Keratinocyte (primary cell): ENCODE measurements at regions not wholly inside any gene's neighbourhood (a gene's known extent, or its start where the extent isn't known, plus 50 kb on each side); places are given as distances from the start of the nearest gene placed in this dataset.
"Not testable (repeated sequence)": the region's sequence is repeated elsewhere in the genome, so short reads cannot be mapped to it uniquely, and the experiment has no call there.

Experiments used
- DNase-seq: peaks from one replicate; pipeline ENCODE4 v3.0.0-alpha.2; 2011; ENCODE audit warnings: low read depth, missing footprints, low spot score
- FAIRE-seq: peaks from 2 replicates; lab custom pipeline; 2011; peaks lifted over from hg19 to GRCh38; lab: Jason Lieb, UNC
- H2AFZ ChIP-seq: 2 replicates; pipeline ENCODE4 v1.6.0; 2012; ENCODE audit warnings: low read length, control low read depth, inconsistent platforms; ENCODE audit not compliant: control insufficient read depth
- H3K27ac ChIP-seq: 2 replicates; pipeline ENCODE4 v1.5.1; 2011; ENCODE audit warnings: low read length; ENCODE audit not compliant: control insufficient read depth, insufficient read depth
- H3K27me3 ChIP-seq: 3 replicates; pipeline ENCODE4 v1.6.0; 2011; ENCODE audit warnings: low read length; ENCODE audit not compliant: control insufficient read depth, insufficient read depth; ENCODE audit errors: extremely low read depth
- H3K36me3 ChIP-seq, 2 experiments: 2 replicates in 1 of 2; 3 replicates in 1 of 2; pipeline ENCODE4 v1.5.1; 2011; ENCODE audit warnings: low read length in 2 of 2, mild to moderate bottlenecking in 1 of 2; ENCODE audit not compliant: control insufficient read depth in 2 of 2, insufficient read depth in 2 of 2; ENCODE audit errors: extremely low read depth in 1 of 2
- H3K4me1 ChIP-seq: 3 replicates; pipeline ENCODE4 v1.5.1; 2011; ENCODE audit warnings: low read length; ENCODE audit not compliant: control insufficient read depth, insufficient read depth; ENCODE audit errors: extremely low read depth
- H3K4me2 ChIP-seq: 3 replicates; pipeline ENCODE4 v1.6.0; 2011; ENCODE audit warnings: low read depth, low read length; ENCODE audit not compliant: control insufficient read depth, insufficient read depth; ENCODE audit errors: extremely low read depth
- H3K4me3 ChIP-seq, 3 experiments: fragments of 200-600 bp in 1 of 3; sonication (generic) in 1 of 3; 2 replicates in 2 of 3; 3 replicates in 1 of 3; pipeline ENCODE4 v1.5.1; 2011 to 2016; ENCODE audit warnings: low read length in 3 of 3, mild to moderate bottlenecking in 3 of 3, control low read depth in 2 of 3, inconsistent platforms in 1 of 3, low read depth in 1 of 3, mixed read lengths in 1 of 3, mixed run types in 1 of 3, moderate library complexity in 1 of 3; ENCODE audit not compliant: control insufficient read depth in 2 of 3, insufficient read depth in 2 of 3; ENCODE audit errors: extremely low read depth in 1 of 3
- H3K79me2 ChIP-seq: 2 replicates; pipeline ENCODE4 v1.6.0; 2012; ENCODE audit warnings: low read length; ENCODE audit not compliant: control insufficient read depth, insufficient read depth
- H3K9ac ChIP-seq: 3 replicates; pipeline ENCODE4 v1.6.0; 2011; ENCODE audit warnings: low read length; ENCODE audit not compliant: control insufficient read depth, insufficient read depth; ENCODE audit errors: extremely low read depth
- H3K9me1 ChIP-seq: 3 replicates; pipeline ENCODE4 v1.6.0; 2011; ENCODE audit warnings: low read length; ENCODE audit not compliant: control insufficient read depth, insufficient read depth; ENCODE audit errors: extremely low read depth
- H3K9me3 ChIP-seq: 2 replicates; pipeline ENCODE4 v1.5.1; 2012; ENCODE audit warnings: low read depth, low read length; ENCODE audit not compliant: control insufficient read depth
- H4K20me1 ChIP-seq: 3 replicates; pipeline ENCODE4 v1.6.0; 2011; ENCODE audit warnings: low read length; ENCODE audit not compliant: control insufficient read depth, insufficient read depth; ENCODE audit errors: extremely low read depth
- EZH2 ChIP-seq: IDR thresholded peaks from one replicate; pipeline ENCODE4 v1.6.1; 2012; ENCODE audit warnings: inconsistent platforms, mild to moderate bottlenecking, low read length, moderate library complexity
- dilution Hi-C: fragments of 300-500 bp; cut with MboI; formaldehyde crosslinking; loops from one replicate; pipeline ENCODE4 v1.7.0; 2020; ENCODE audit warnings: low sequenced_read_pairs; ENCODE audit not compliant: extremely low pct_ligation_motif_present
- TF ChIP-seq, protein P1 (sequence below), 3 experiments: IDR thresholded peaks in 1 of 3; conservative IDR thresholded peaks in 1 of 3; optimal IDR thresholded peaks in 1 of 3; 2 replicates in 2 of 3; 3 replicates in 1 of 3; pipeline versions ENCODE3 to v1.5.1; 2011; ENCODE audit warnings: low read length in 3 of 3, mild to moderate bottlenecking in 3 of 3, moderate library complexity in 2 of 3, control low read depth in 1 of 3, inconsistent platforms in 1 of 3; ENCODE audit not compliant: insufficient read depth in 2 of 3; ENCODE audit errors: extremely low read depth in 1 of 3

DNA sequence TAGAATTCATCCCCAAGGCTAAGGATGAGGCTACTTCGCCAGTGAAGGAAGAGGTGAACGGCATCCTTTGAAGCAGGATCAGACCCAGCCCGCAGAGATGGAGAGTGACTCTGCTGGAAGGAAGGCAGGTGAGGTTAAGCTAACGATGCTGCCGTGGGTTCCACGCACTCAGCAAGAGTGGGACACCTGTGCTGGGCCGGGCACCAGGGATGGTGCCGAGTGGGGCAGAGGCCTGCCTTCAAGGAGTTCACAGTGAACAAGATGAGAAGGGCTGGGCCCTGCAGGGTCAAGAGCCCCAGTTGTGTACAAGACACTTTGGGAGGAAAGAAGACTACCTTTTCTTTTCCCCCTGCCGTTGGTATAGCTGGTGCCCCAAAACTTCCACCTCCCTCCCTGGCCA, 606.6 kb downstream of the LIG4 start:
- Histone ChIP-seq H3K4me3 (no peak overlapping the region), H2AFZ (no peak overlapping the region), H3K9me3 (no peaks in the 10 kb centered on the region), H3K27ac (no peak overlapping the region), H3K27me3 (no peaks in the 10 kb centered on the region), H3K79me2 (no peaks in the 10 kb centered on the region), H4K20me1 (no peaks in the 10 kb centered on the region), H3K4me1 (no peaks in the 10 kb centered on the region), H3K9ac (no peak overlapping the region), H3K36me3 (peaks cover 0 to 1% of the 10 kb centered on the region in 2 experiments), H3K9me1 (no peaks in the 10 kb centered on the region), H3K4me2 (no peak overlapping the region)
- no peak for FAIRE-seq
- TF ChIP-seq, protein P1, sequence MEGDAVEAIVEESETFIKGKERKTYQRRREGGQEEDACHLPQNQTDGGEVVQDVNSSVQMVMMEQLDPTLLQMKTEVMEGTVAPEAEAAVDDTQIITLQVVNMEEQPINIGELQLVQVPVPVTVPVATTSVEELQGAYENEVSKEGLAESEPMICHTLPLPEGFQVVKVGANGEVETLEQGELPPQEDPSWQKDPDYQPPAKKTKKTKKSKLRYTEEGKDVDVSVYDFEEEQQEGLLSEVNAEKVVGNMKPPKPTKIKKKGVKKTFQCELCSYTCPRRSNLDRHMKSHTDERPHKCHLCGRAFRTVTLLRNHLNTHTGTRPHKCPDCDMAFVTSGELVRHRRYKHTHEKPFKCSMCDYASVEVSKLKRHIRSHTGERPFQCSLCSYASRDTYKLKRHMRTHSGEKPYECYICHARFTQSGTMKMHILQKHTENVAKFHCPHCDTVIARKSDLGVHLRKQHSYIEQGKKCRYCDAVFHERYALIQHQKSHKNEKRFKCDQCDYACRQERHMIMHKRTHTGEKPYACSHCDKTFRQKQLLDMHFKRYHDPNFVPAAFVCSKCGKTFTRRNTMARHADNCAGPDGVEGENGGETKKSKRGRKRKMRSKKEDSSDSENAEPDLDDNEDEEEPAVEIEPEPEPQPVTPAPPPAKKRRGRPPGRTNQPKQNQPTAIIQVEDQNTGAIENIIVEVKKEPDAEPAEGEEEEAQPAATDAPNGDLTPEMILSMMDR (optimal IDR thresholded peaks at IDR 0.05 in 1 of 3, IDR thresholded peaks at IDR 0.05 in 1 of 3, conservative IDR thresholded peaks at IDR 0.05 in 1 of 3; ENCODE audit: extremely low read depth in 1 of 3, insufficient read depth in 2 of 3, low read length in 3 of 3), result no peak
- no peak for TF ChIP-seq EZH2
- dilution Hi-C loops, result no loop called here
- no peak for DNase-seq

DNA sequence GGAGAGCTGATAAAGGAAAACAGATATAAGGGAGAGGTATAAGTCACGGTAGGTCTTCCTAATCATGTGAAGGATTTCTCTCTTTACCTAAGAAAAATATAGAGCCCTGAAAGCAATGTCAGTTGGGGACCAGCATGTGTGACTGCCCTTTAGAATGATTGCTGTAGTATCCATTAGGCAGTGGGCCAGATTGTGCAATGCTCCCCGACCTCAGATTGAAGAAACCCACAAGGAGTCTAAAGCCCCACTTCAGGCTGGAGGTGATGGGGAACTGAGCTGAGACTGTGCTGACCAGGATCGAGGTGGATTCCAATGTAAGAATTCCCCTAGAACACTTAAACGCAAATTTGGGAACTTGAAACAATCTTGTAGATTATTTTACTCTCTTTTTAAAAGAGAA, 614.4 kb downstream of the LIG4 start:
- H3K9me1 ChIP-seq, result no peaks in the 10 kb centered on the region
- FAIRE-seq (no peak), DNase-seq (no peak)
- H3K9ac ChIP-seq, result no peak overlapping the region
- H2AFZ ChIP-seq, result no peak overlapping the region
- no peaks in the 10 kb centered on the region for H4K20me1 ChIP-seq
- H3K9me3 ChIP-seq, result no peaks in the 10 kb centered on the region
- H3K79me2 ChIP-seq, result no peaks in the 10 kb centered on the region
- H3K4me1 ChIP-seq, result no peaks in the 10 kb centered on the region
- no peaks in the 10 kb centered on the region for H3K27me3 ChIP-seq
- TF ChIP-seq, protein P1 (optimal IDR thresholded peaks at IDR 0.05 in 1 of 3, IDR thresholded peaks at IDR 0.05 in 1 of 3, conservative IDR thresholded peaks at IDR 0.05 in 1 of 3; ENCODE audit: extremely low read depth in 1 of 3, insufficient read depth in 2 of 3, low read length in 3 of 3), result no peak
- no peak for TF ChIP-seq EZH2
- no peak overlapping the region for H3K4me2 ChIP-seq
- no peak overlapping the region for H3K4me3 ChIP-seq
- H3K27ac ChIP-seq, result no peak overlapping the region
- H3K36me3 ChIP-seq, result no peaks in the 10 kb centered on the region
- dilution Hi-C loops, result no loop called here

DNA sequence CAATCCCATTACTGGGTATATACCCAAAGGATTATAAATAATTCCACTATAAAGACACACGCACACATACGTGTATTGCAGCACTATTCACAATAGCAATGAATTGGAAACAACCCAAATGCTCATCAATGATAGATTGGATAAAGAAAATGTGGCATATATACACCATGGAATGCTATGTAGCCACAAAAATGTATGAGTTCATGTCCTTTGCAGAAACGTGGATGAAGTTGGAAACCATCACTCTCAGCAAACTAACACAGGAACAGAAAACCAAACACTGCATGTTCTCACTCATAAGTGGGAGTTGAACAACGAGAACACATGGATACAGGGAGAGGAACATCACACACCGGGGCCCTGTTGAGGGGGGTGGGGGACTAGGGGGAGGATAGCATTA, 619.0 kb downstream of the LIG4 start:
- H3K79me2 ChIP-seq, H3K4me2 ChIP-seq, H4K20me1 ChIP-seq, DNase-seq, H3K4me1 ChIP-seq, H2AFZ ChIP-seq, H3K9ac ChIP-seq, H3K36me3 ChIP-seq, H3K27me3 ChIP-seq, FAIRE-seq, dilution Hi-C loops, H3K9me1 ChIP-seq, H3K9me3 ChIP-seq, H3K27ac ChIP-seq, H3K4me3 ChIP-seq: not testable (repeated sequence)
